GM23338 (cell line): ENCODE measurements at regions not wholly inside any gene's neighbourhood (a gene's known extent, or its start where the extent isn't known, plus 50 kb on each side); places are given as distances from the start of the nearest gene placed in this dataset.
A peak's percentile ranks its signal among the peaks of the same experiment; 100 is the strongest.

Experiments
- ATAC-seq: fragments of 200-7000 bp; cut with Tn5 transposase; 3 replicates; pipeline ENCODE4 v1.9.1; 2020
- DNase-seq: peaks from one replicate; pipeline ENCODE4 v3.0.0-alpha.2; 2015; ENCODE audit warnings: low spot score
- H2AFZ ChIP-seq: fragments of 200-600 bp; sonication (generic); 2 replicates; pipeline ENCODE4 v1.8.0; 2016; ENCODE audit warnings: antibody characterized with exemption, mild to moderate bottlenecking, moderate library complexity
- H3F3A ChIP-seq: fragments of 200-600 bp; sonication (generic); replicated peaks from 2 replicates; pipeline ENCODE4 v1.8.0; 2017; ENCODE audit warnings: antibody characterized with exemption, mixed run types, low read depth
- H3K27ac ChIP-seq: fragments of 200-600 bp; sonication (generic); 2 replicates; pipeline ENCODE4 v1.6.1; 2016; ENCODE audit warnings: low read depth
- H3K27me3 ChIP-seq: fragments of 200-600 bp; sonication (generic); 2 replicates; pipeline ENCODE4 v1.8.0; 2016; ENCODE audit warnings: mild to moderate bottlenecking, mixed run types, moderate library complexity; ENCODE audit not compliant: insufficient read depth
- H3K36me3 ChIP-seq: fragments of 200-600 bp; sonication (generic); 2 replicates; pipeline ENCODE4 v1.8.0; 2016; ENCODE audit warnings: mild to moderate bottlenecking; ENCODE audit not compliant: insufficient read depth
- H3K4me1 ChIP-seq: fragments of 200-600 bp; sonication (generic); 2 replicates; pipeline ENCODE4 v1.8.0; 2016; ENCODE audit warnings: mild to moderate bottlenecking, moderate library complexity; ENCODE audit not compliant: insufficient read depth
- H3K4me2 ChIP-seq: fragments of 200-600 bp; sonication (generic); 2 replicates; pipeline ENCODE4 v1.7.1; 2017; ENCODE audit warnings: mixed run types
- H3K4me3 ChIP-seq: fragments of 200-600 bp; sonication (generic); 2 replicates; pipeline ENCODE4 v1.6.1; 2016; ENCODE audit warnings: mixed run types
- H3K79me2 ChIP-seq: fragments of 200-600 bp; sonication (generic); replicated peaks from 2 replicates; pipeline ENCODE4 v1.8.0; 2017; ENCODE audit warnings: mild to moderate bottlenecking; ENCODE audit not compliant: insufficient read depth
- H3K9me2 ChIP-seq: fragments of 200-600 bp; sonication (generic); 2 replicates; pipeline ENCODE4 v1.8.0; 2017; ENCODE audit not compliant: insufficient read depth
- H4K20me1 ChIP-seq: fragments of 200-600 bp; sonication (generic); replicated peaks from 2 replicates; pipeline ENCODE4 v1.8.0; 2017; ENCODE audit warnings: mild to moderate bottlenecking; ENCODE audit not compliant: insufficient read depth
- H3K27ac Mint-ChIP-seq: 2 replicates; pipeline ENCODE4 v1.8.0; 2020; ENCODE audit warnings: inconsistent platforms, mild to moderate bottlenecking, moderate library complexity, mixed read lengths
- H3K27me3 Mint-ChIP-seq: 3 replicates; pipeline ENCODE4 v1.8.0; 2022; ENCODE audit warnings: low read depth, mild to moderate bottlenecking, moderate library complexity, mixed read lengths, inconsistent platforms; ENCODE audit not compliant: insufficient read depth, poor library complexity
- H3K36me3 Mint-ChIP-seq: 3 replicates; pipeline ENCODE4 v1.8.0; 2021; ENCODE audit warnings: low read depth, mild to moderate bottlenecking, inconsistent platforms, moderate library complexity, mixed read lengths
- H3K4me1 Mint-ChIP-seq: 3 replicates; pipeline ENCODE4 v1.8.0; 2020; ENCODE audit warnings: mild to moderate bottlenecking, inconsistent platforms, mixed read lengths
- H3K4me3 Mint-ChIP-seq: 3 replicates; pipeline ENCODE4 v1.8.0; 2021; ENCODE audit warnings: moderate library complexity, mild to moderate bottlenecking, inconsistent platforms, mixed read lengths
- H3K9me3 Mint-ChIP-seq: 3 replicates; pipeline ENCODE4 v1.8.0; 2020; ENCODE audit warnings: moderate library complexity, mild to moderate bottlenecking, inconsistent platforms, mixed read lengths
- CREB1 ChIP-seq: fragments of 250-450 bp; sonication (Bioruptor Pico); IDR thresholded peaks from 2 replicates; pipeline ENCODE4 v1.5.0; 2020; ENCODE audit warnings: low read depth, mild to moderate bottlenecking, moderate library complexity
- EZH2phosphoT487 ChIP-seq: fragments of 200-600 bp; sonication (generic); IDR thresholded peaks from one replicate; pipeline ENCODE4 v1.8.1; 2018; ENCODE audit warnings: antibody characterized with exemption; ENCODE audit not compliant: unreplicated experiment
- JUNB ChIP-seq: IDR thresholded peaks from one replicate; pipeline ENCODE4 v1.6.1; 2016; ENCODE audit warnings: antibody characterized with exemption; ENCODE audit not compliant: unreplicated experiment
- NANOG ChIP-seq: IDR thresholded peaks from 2 replicates; pipeline ENCODE4 v1.6.1; 2016; ENCODE audit warnings: antibody characterized with exemption, borderline replicate concordance
- POLR2AphosphoS5 ChIP-seq: IDR thresholded peaks from 2 replicates; pipeline ENCODE4 v1.6.1; 2016; ENCODE audit warnings: antibody characterized with exemption, low read depth
- STAT1 ChIP-seq: IDR thresholded peaks from one replicate; pipeline ENCODE4 v1.6.1; 2016; ENCODE audit warnings: antibody characterized with exemption; ENCODE audit not compliant: unreplicated experiment
- ZNF114 ChIP-seq: fragments of 250-450 bp; sonication (Bioruptor Pico); IDR thresholded peaks from 2 replicates; pipeline ENCODE4 v1.5.0; 2020; ENCODE audit warnings: mild to moderate bottlenecking, moderate library complexity
- ZNF331 ChIP-seq: fragments of 250-450 bp; sonication (Bioruptor Pico); IDR thresholded peaks from 2 replicates; pipeline ENCODE4 v1.5.0; 2020; ENCODE audit warnings: low read depth, mild to moderate bottlenecking, moderate library complexity
- TF ChIP-seq, protein P1 (sequence below): fragments of 250-450 bp; sonication (Bioruptor Pico); IDR thresholded peaks from 2 replicates; pipeline ENCODE4 v1.5.0; 2020; ENCODE audit warnings: mild to moderate bottlenecking, moderate library complexity
- TF ChIP-seq, protein P2 (sequence below): IDR thresholded peaks from 2 replicates; pipeline ENCODE4 v1.6.1; 2016; ENCODE audit warnings: antibody characterized with exemption
- TF ChIP-seq, protein P3 (sequence below): IDR thresholded peaks from one replicate; pipeline ENCODE4 v1.6.1; 2018; ENCODE audit warnings: antibody characterized with exemption; ENCODE audit not compliant: unreplicated experiment

DNA sequence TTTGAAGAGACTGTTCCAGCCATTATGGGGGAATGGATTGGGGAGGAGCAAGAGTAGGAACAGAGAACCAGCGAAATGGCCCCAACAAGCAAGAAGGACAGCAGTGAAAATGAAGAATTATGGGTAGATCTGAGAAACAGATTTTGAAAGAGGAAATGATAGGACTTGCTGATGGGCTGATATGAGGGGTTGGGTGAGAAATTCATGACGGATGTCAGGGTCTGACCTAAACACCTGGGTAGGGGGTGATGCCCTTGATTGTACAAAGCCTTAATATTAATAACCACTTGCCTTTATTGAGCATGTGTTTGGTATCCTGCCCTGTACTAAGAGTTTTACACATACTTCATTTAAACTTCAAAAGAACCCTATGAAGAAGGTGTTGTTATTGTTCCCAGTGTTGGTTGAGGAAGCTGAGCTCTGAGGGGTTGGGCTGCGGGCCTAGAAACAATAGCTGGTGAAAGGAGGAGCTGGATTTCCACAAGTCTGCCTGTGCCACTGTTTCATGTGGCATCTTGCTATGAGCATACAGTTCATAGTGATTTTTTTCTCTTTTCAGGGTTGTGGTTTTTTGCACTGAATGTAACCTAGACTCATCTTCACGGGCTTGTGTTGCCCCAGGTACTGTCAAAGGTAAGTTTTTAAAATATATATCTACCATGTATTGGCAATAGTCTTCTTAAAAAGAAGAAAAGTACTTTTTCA is 61.1 kb upstream of the TNRC6B start:
- TF ChIP-seq ZNF331 (CRISPR knock-in tag): no peak
- TF ChIP-seq, protein P1, sequence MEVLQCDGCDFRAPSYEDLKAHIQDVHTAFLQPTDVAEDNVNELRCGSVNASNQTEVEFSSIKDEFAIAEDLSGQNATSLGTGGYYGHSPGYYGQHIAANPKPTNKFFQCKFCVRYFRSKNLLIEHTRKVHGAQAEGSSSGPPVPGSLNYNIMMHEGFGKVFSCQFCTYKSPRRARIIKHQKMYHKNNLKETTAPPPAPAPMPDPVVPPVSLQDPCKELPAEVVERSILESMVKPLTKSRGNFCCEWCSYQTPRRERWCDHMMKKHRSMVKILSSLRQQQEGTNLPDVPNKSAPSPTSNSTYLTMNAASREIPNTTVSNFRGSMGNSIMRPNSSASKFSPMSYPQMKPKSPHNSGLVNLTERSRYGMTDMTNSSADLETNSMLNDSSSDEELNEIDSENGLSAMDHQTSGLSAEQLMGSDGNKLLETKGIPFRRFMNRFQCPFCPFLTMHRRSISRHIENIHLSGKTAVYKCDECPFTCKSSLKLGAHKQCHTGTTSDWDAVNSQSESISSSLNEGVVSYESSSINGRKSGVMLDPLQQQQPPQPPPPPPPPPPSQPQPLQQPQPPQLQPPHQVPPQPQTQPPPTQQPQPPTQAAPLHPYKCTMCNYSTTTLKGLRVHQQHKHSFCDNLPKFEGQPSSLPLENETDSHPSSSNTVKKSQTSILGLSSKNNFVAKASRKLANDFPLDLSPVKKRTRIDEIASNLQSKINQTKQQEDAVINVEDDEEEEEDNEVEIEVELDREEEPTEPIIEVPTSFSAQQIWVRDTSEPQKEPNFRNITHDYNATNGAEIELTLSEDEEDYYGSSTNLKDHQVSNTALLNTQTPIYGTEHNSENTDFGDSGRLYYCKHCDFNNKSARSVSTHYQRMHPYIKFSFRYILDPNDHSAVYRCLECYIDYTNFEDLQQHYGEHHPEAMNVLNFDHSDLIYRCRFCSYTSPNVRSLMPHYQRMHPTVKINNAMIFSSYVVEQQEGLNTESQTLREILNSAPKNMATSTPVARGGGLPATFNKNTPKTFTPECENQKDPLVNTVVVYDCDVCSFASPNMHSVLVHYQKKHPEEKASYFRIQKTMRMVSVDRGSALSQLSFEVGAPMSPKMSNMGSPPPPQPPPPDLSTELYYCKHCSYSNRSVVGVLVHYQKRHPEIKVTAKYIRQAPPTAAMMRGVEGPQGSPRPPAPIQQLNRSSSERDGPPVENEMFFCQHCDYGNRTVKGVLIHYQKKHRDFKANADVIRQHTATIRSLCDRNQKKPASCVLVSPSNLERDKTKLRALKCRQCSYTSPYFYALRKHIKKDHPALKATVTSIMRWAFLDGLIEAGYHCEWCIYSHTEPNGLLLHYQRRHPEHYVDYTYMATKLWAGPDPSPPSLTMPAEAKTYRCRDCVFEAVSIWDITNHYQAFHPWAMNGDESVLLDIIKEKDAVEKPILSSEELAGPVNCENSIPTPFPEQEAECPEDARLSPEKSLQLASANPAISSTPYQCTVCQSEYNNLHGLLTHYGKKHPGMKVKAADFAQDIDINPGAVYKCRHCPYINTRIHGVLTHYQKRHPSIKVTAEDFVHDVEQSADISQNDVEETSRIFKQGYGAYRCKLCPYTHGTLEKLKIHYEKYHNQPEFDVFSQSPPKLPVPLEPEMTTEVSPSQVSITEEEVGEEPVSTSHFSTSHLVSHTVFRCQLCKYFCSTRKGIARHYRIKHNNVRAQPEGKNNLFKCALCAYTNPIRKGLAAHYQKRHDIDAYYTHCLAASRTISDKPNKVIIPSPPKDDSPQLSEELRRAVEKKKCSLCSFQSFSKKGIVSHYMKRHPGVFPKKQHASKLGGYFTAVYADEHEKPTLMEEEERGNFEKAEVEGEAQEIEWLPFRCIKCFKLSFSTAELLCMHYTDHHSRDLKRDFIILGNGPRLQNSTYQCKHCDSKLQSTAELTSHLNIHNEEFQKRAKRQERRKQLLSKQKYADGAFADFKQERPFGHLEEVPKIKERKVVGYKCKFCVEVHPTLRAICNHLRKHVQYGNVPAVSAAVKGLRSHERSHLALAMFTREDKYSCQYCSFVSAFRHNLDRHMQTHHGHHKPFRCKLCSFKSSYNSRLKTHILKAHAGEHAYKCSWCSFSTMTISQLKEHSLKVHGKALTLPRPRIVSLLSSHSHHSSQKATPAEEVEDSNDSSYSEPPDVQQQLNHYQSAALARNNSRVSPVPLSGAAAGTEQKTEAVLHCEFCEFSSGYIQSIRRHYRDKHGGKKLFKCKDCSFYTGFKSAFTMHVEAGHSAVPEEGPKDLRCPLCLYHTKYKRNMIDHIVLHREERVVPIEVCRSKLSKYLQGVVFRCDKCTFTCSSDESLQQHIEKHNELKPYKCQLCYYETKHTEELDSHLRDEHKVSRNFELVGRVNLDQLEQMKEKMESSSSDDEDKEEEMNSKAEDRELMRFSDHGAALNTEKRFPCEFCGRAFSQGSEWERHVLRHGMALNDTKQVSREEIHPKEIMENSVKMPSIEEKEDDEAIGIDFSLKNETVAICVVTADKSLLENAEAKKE (CRISPR knock-in tag): no peak
- TF ChIP-seq, protein P2, sequence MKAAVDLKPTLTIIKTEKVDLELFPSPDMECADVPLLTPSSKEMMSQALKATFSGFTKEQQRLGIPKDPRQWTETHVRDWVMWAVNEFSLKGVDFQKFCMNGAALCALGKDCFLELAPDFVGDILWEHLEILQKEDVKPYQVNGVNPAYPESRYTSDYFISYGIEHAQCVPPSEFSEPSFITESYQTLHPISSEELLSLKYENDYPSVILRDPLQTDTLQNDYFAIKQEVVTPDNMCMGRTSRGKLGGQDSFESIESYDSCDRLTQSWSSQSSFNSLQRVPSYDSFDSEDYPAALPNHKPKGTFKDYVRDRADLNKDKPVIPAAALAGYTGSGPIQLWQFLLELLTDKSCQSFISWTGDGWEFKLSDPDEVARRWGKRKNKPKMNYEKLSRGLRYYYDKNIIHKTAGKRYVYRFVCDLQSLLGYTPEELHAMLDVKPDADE: no peak
- TF ChIP-seq NANOG: no peak
- no peak for TF ChIP-seq STAT1
- TF ChIP-seq, protein P3, sequence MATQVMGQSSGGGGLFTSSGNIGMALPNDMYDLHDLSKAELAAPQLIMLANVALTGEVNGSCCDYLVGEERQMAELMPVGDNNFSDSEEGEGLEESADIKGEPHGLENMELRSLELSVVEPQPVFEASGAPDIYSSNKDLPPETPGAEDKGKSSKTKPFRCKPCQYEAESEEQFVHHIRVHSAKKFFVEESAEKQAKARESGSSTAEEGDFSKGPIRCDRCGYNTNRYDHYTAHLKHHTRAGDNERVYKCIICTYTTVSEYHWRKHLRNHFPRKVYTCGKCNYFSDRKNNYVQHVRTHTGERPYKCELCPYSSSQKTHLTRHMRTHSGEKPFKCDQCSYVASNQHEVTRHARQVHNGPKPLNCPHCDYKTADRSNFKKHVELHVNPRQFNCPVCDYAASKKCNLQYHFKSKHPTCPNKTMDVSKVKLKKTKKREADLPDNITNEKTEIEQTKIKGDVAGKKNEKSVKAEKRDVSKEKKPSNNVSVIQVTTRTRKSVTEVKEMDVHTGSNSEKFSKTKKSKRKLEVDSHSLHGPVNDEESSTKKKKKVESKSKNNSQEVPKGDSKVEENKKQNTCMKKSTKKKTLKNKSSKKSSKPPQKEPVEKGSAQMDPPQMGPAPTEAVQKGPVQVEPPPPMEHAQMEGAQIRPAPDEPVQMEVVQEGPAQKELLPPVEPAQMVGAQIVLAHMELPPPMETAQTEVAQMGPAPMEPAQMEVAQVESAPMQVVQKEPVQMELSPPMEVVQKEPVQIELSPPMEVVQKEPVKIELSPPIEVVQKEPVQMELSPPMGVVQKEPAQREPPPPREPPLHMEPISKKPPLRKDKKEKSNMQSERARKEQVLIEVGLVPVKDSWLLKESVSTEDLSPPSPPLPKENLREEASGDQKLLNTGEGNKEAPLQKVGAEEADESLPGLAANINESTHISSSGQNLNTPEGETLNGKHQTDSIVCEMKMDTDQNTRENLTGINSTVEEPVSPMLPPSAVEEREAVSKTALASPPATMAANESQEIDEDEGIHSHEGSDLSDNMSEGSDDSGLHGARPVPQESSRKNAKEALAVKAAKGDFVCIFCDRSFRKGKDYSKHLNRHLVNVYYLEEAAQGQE: no peak
- TF ChIP-seq EZH2phosphoT487: no peak
- no peak for TF ChIP-seq JUNB
- no peak for TF ChIP-seq ZNF114 (CRISPR knock-in tag)
- no peak for TF ChIP-seq POLR2AphosphoS5
- no peak for TF ChIP-seq CREB1
- Histone ChIP-seq H3K4me2 (no peak overlapping the region), H3F3A (no peaks in the 10 kb centered on the region), H2AFZ (no peak overlapping the region), H3K27me3 (no peaks in the 10 kb centered on the region), H4K20me1 (peaks cover 6% of the 10 kb centered on the region), H3K9me2 (no peaks in the 10 kb centered on the region), H3K27ac (no peak overlapping the region), H3K4me3 (no peak overlapping the region), H3K79me2 (0 out of 2 replicates have a peak, but pooled peaks cover 7% of the 10 kb centered on the region), H3K4me1 (no peaks in the 10 kb centered on the region), H3K36me3 (no peaks in the 10 kb centered on the region)
- Mint-ChIP-seq H3K27ac (no peak overlapping the region), H3K27me3 (peaks cover 6% of the 10 kb centered on the region), H3K4me3 (no peak overlapping the region), H3K36me3 (no peaks in the 10 kb centered on the region), H3K4me1 (peaks cover 6% of the 10 kb centered on the region), H3K9me3 (no peaks in the 10 kb centered on the region)
- no peak for DNase-seq
- peak; percentile 29; the same call in 1 of the 3 replicates for ATAC-seq
